NCI-H146 treated with DMSO at 0.1 percent for 48 hours (cell line): ENCODE measurements at regions not wholly inside any gene's neighbourhood (a gene's known extent, or its start where the extent isn't known, plus 50 kb on each side); places are given as distances from the start of the nearest gene placed in this dataset.

Experiments
- DNase-seq: peaks from one replicate; lab custom pipeline; 2025; ENCODE audit not compliant: unreplicated experiment; lab: John Stamatoyannopoulos, UW

GRCh38 chr12:130100634-130101362 lies 61.5 kb upstream of the FZD10 start:
- no peak for DNase-seq

DNA sequence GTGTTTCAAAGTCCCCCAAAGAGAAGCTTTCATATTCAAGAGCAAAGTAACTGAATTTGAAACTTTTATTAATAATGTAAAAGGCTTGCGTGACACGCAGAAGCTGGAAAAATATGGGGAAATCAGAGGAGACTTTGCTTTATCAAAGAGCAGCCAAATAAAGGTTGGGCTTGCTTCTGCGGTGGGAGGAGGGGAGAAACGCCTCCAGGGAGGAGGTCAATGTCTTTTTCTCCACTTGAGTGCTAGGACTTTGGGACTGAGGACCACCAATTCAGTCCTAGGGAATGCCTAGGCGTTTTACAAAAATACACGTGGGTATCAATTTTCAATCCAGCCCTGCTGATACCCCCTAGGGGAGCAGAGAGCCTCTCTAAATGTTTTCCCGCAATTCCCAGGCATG lies 60.9 kb upstream of the FZD10 start:
- DNase-seq, result no peak

DNA sequence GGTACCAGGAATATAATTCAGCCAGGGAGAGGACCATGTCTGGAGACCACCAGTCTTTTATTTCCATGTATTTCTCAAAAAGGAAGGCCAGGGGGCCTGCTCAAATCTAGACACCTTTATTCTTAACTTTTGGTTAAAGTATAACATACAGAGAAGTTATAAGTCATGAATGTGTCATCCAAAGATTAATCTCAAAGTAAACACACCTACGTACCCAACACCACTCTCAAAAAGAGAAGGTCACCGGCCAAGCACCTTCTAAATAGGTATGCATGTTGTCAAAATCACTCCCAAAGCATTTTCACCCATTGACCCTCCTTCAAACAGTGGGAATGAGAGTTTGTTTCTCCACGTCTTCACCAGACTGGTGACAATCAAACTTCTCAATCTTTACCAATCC lies 60.0 kb upstream of the FZD10 start:
- no peak for DNase-seq

- DNase-seq, result peak; percentile 39
These were observed 57.6 kb upstream of the FZD10 start for GRCh38 chr12:130104571-130105106.

GRCh38 chr12:130109062-130109945 lies 53.0 kb upstream of the FZD10 start:
- DNase-seq, result no peak

GRCh38 chr12:130110914-130111313 lies 51.4 kb upstream of the FZD10 start:
- DNase-seq, result no peak

DNA sequence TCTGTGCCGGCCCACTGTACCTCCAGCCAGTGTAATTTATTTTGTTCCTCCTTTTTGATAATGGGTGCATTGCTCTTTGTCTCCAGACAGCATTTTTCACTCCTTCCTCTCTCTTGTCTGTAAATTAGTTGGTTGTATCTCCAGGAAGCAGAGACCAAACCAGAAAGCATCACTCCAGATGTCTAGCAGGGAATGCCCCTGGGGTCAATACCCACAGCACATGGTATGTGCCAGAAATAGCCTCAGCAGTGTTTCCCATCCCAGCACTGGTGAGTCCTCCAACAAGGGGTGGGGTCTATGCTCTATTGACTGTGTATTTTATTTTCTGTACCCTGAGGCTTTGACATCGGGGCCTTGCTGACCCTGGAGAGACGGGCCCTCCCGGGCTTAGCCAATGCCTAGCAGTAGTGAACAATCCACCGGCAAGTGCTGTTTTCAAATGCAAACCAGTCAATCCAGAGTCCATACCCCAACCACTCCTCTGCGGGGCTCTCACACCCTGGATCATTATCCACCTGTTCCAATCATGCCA lies 50.2 kb upstream of the FZD10 start:
- DNase-seq, result no peak
